Kidney capillary endothelial cell (primary cell): ENCODE measurements at regions not wholly inside any gene's neighbourhood (a gene's known extent, or its start where the extent isn't known, plus 50 kb on each side); places are given as distances from the start of the nearest gene placed in this dataset.
A peak's percentile ranks its signal among the peaks of the same experiment; 100 is the strongest.
"Not testable (repeated sequence)": the region's sequence is repeated elsewhere in the genome, so short reads cannot be mapped to it uniquely, and the experiment has no call there.

ENCODE experiments used
- DNase-seq: peaks from one replicate; pipeline ENCODE4 v3.0.0-alpha.2; 2018; ENCODE audit warnings: low spot score

GRCh38 chr3:63719796-63720445, 67.4 kb downstream of the SNTN start:
- no peak for DNase-seq

- DNase-seq = not testable (repeated sequence)
These were observed 68.5 kb downstream of the SNTN start for GRCh38 chr3:63720951-63721350.

- DNase-seq = no peak
These were observed 72.5 kb downstream of the SNTN start for GRCh38 chr3:63724987-63725386.

GRCh38 chr3:63726656-63727055, 74.2 kb downstream of the SNTN start:
- no peak for DNase-seq

- no peak for DNase-seq
These were observed 74.8 kb downstream of the SNTN start for GRCh38 chr3:63727233-63727632.

GRCh38 chr3:63731866-63732265, 79.4 kb downstream of the SNTN start:
- DNase-seq = no peak

GRCh38 chr3:63733278-63733677, 80.8 kb downstream of the SNTN start:
- not testable (repeated sequence) for DNase-seq

- DNase-seq = not testable (repeated sequence)
These were observed 82.2 kb downstream of the SNTN start for GRCh38 chr3:63734632-63735031.

GRCh38 chr3:63736757-63737156, 82.3 kb upstream of the C3orf49 start:
- DNase-seq = not testable (repeated sequence)

GRCh38 chr3:63738577-63738976, 80.5 kb upstream of the C3orf49 start:
- not testable (repeated sequence) for DNase-seq

GRCh38 chr3:63739474-63739873, 79.6 kb upstream of the C3orf49 start:
- no peak for DNase-seq

GRCh38 chr3:63740116-63740515, 79.0 kb upstream of the C3orf49 start:
- DNase-seq = no peak

- not testable (repeated sequence) for DNase-seq
These were observed 74.4 kb upstream of the C3orf49 start for GRCh38 chr3:63744693-63745092.

- no peak for DNase-seq
These were observed 73.3 kb upstream of the C3orf49 start for GRCh38 chr3:63745757-63746156.

GRCh38 chr3:63746211-63746610, 72.9 kb upstream of the C3orf49 start:
- DNase-seq = no peak

- no peak for DNase-seq
These were observed 67.6 kb upstream of the C3orf49 start for GRCh38 chr3:63751459-63751858.

- DNase-seq = peak; percentile 7
These were observed 65.5 kb upstream of the C3orf49 start for GRCh38 chr3:63753567-63753966.

- no peak for DNase-seq
These were observed 65.1 kb upstream of the C3orf49 start for GRCh38 chr3:63753995-63754394.

- DNase-seq = no peak
These were observed 56.9 kb upstream of the C3orf49 start for GRCh38 chr3:63762180-63762579.

- peak; percentile 7 for DNase-seq
These were observed 56.1 kb upstream of the C3orf49 start for GRCh38 chr3:63762934-63763550.

- DNase-seq = no peak
These were observed 54.6 kb upstream of the C3orf49 start for GRCh38 chr3:63764511-63764910.

GRCh38 chr3:63766261-63766660, 52.8 kb upstream of the C3orf49 start:
- DNase-seq = no peak

GRCh38 chr3:63768386-63768785, 50.7 kb upstream of the C3orf49 start:
- no peak for DNase-seq

GRCh38 chr3:63768888-63769287, 50.2 kb upstream of the C3orf49 start:
- DNase-seq = no peak
